Vagina (tissue), 2 donors: ENCODE measurements at regions not wholly inside any gene's neighbourhood (a gene's known extent, or its start where the extent isn't known, plus 50 kb on each side); places are given as distances from the start of the nearest gene placed in this dataset.
"Not testable (repeated sequence)": the region's sequence is repeated elsewhere in the genome, so short reads cannot be mapped to it uniquely, and the experiment has no call there.

Experiments
- DNase-seq, 2 donors: peaks; one replicate each; pipeline ENCODE4 v3.0.0-alpha.2; 2017; ENCODE audit errors: extremely low spot score in 2 of 2
- H3K27ac ChIP-seq: fragments of 200-600 bp; sonication (generic); one replicate; pipeline ENCODE4 v1.5.1; 2019
- H3K27me3 ChIP-seq: fragments of 200-600 bp; sonication (generic); one replicate; pipeline ENCODE4 v1.5.1; 2019
- H3K36me3 ChIP-seq, 2 donors: fragments of 200-600 bp; sonication (generic); one replicate each; pipeline ENCODE4 v1.5.1; 2017 to 2019
- H3K4me1 ChIP-seq: fragments of 200-600 bp; sonication (generic); one replicate; pipeline ENCODE4 v1.5.1; 2019
- H3K4me3 ChIP-seq, 2 donors: fragments of 200-600 bp; sonication (generic); 1 replicate in 1 of 2; 2 replicates in 1 of 2; pipeline ENCODE4 v1.5.1; 2016 to 2019
- H3K9me3 ChIP-seq: fragments of 200-600 bp; sonication (generic); one replicate; pipeline ENCODE4 v1.5.1; 2019
- CTCF ChIP-seq, 3 experiments: fragments of 450-650 bp in 2 of 3; fragments of 200-600 bp in 1 of 3; sonication (generic) in 1 of 3; IDR thresholded peaks; one replicate each; pipeline ENCODE4 v1.5.1; 2017 to 2019; ENCODE audit warnings: antibody characterized with exemption in 3 of 3, mild to moderate bottlenecking in 2 of 3, moderate library complexity in 2 of 3
- POLR2A ChIP-seq, 2 donors: fragments of 450-650 bp; IDR thresholded peaks; one replicate each; pipeline ENCODE4 v1.6.1; 2017; ENCODE audit warnings: antibody characterized with exemption in 2 of 2, mild to moderate bottlenecking in 2 of 2, moderate library complexity in 2 of 2
- POLR2AphosphoS5 ChIP-seq, 2 donors: sonication (generic); formaldehyde crosslinking; IDR thresholded peaks; one replicate each; pipeline ENCODE4 v1.9.0; 2017; ENCODE audit warnings: antibody characterized with exemption in 2 of 2, mild to moderate bottlenecking in 2 of 2, low read depth in 1 of 2; ENCODE audit not compliant: insufficient read depth in 1 of 2
- intact Hi-C: fragments of 100-400 bp; cut with DNase I; formaldehyde crosslinking; loops from one replicate; pipeline ENCODE4 v1.15.1; 2023

- no peaks in the 10 kb centered on the region for H3K27me3 ChIP-seq
- H3K27ac ChIP-seq = no peak overlapping the region
- H3K4me3 ChIP-seq = no peak overlapping the region
- DNase-seq = no peak
- no peaks in the 10 kb centered on the region for H3K4me1 ChIP-seq
- no peak for TF ChIP-seq CTCF (IDR thresholded peaks at IDR 0.05)
- TF ChIP-seq POLR2A (IDR thresholded peaks at IDR 0.05) = no peak
- TF ChIP-seq POLR2AphosphoS5 (IDR thresholded peaks at IDR 0.05; ENCODE audit: insufficient read depth in 1 of 2, low read depth in 1 of 2) = no peak
- H3K9me3 ChIP-seq = no peaks in the 10 kb centered on the region
- intact Hi-C loops = loop anchor here (1.0 kb wide), 1 partner anchor 67 kb away; no protein-coding TSS in a partner anchor
- no peaks in the 10 kb centered on the region for H3K36me3 ChIP-seq
Observed at GRCh38 chr7:81869670-81870069, 99.8 kb upstream of the HGF start.

- no peaks in the 10 kb centered on the region for H3K4me1 ChIP-seq
- no peaks in the 10 kb centered on the region for H3K9me3 ChIP-seq
- no peak for DNase-seq
- H3K27ac ChIP-seq = no peak overlapping the region
- intact Hi-C loops = no loop called here
- no peaks in the 10 kb centered on the region for H3K27me3 ChIP-seq
- no peaks in the 10 kb centered on the region for H3K36me3 ChIP-seq
- no peak for TF ChIP-seq CTCF (IDR thresholded peaks at IDR 0.05)
- no peak for TF ChIP-seq POLR2AphosphoS5 (IDR thresholded peaks at IDR 0.05; ENCODE audit: insufficient read depth in 1 of 2, low read depth in 1 of 2)
- TF ChIP-seq POLR2A (IDR thresholded peaks at IDR 0.05) = no peak
- H3K4me3 ChIP-seq = no peak overlapping the region
Observed at GRCh38 chr7:81865754-81866153, 95.9 kb upstream of the HGF start.

GRCh38 chr7:81859433-81859832, 89.6 kb upstream of the HGF start:
- no peak for TF ChIP-seq POLR2AphosphoS5 (IDR thresholded peaks at IDR 0.05; ENCODE audit: insufficient read depth in 1 of 2, low read depth in 1 of 2)
- no peak for TF ChIP-seq POLR2A (IDR thresholded peaks at IDR 0.05)
- TF ChIP-seq CTCF (IDR thresholded peaks at IDR 0.05) = no peak
- no peaks in the 10 kb centered on the region for H3K36me3 ChIP-seq
- no peaks in the 10 kb centered on the region for H3K9me3 ChIP-seq
- no peak for DNase-seq
- no peak overlapping the region for H3K4me3 ChIP-seq
- no peaks in the 10 kb centered on the region for H3K4me1 ChIP-seq
- no peaks in the 10 kb centered on the region for H3K27me3 ChIP-seq
- no peak overlapping the region for H3K27ac ChIP-seq
- intact Hi-C loops = no loop called here

GRCh38 chr7:81858820-81859219, 89.0 kb upstream of the HGF start:
- not testable (repeated sequence) for H3K36me3 ChIP-seq

DNA sequence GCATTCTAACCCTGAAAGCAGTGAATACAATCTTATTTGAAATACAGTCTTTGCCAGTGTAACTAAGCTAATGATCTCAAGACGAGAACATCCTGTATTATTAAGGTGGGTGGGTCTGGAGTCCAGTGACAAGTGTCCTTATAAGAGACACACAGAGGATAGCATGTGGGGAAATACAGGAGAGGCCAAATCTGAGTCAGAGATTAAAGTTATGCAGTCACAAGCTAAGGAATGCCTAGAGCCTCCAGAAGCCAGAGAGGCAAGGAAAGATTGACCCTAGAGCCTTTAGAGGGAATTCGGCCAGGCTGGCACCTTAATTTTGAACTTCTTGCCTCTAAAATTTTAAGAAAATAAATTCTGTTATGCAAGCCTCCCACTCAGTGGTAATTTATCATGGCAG, 87.5 kb upstream of the HGF start:
- Histone ChIP-seq H3K4me1 (no peaks in the 10 kb centered on the region), H3K27ac (no peak overlapping the region), H3K27me3 (no peaks in the 10 kb centered on the region), H3K36me3 (no peaks in the 10 kb centered on the region), H3K9me3 (no peaks in the 10 kb centered on the region), H3K4me3 (no peak overlapping the region)
- intact Hi-C loops = no loop called here
- TF ChIP-seq POLR2A (IDR thresholded peaks at IDR 0.05) = no peak
- TF ChIP-seq CTCF (IDR thresholded peaks at IDR 0.05) = no peak
- TF ChIP-seq POLR2AphosphoS5 (IDR thresholded peaks at IDR 0.05; ENCODE audit: insufficient read depth in 1 of 2, low read depth in 1 of 2) = no peak
- no peak for DNase-seq

More at GRCh38 chr7:81858820-81859219, 89.0 kb upstream of the HGF start:
- H3K9me3 ChIP-seq, H3K4me1 ChIP-seq, H3K4me3 ChIP-seq, DNase-seq, H3K27ac ChIP-seq, H3K27me3 ChIP-seq, intact Hi-C loops: not testable (repeated sequence)

DNA sequence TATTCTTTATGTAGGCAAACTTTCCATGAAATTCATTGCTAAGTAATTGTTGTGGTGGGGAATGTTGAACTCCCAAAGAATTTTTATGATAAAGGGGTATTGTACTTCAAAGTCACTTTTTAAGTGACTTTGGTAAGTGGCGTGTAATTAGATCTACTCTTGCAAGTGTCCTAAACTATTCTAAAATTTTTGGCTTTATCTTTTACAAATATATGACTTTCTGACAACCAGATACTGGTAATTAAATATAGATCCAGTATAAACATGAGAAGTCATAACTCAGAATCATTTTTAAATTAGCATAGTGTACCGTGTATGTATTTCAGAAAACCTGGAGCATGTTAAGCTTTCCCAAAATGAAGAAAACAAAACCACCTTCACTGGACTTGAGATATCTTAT, 84.7 kb upstream of the HGF start:
- H3K4me3 ChIP-seq = no peak overlapping the region
- intact Hi-C loops = no loop called here

More for the DNA sequence above, 84.7 kb upstream of the HGF start:
- H3K27ac ChIP-seq = no peak overlapping the region
- no peaks in the 10 kb centered on the region for H3K27me3 ChIP-seq
- no peaks in the 10 kb centered on the region for H3K36me3 ChIP-seq
- TF ChIP-seq CTCF (IDR thresholded peaks at IDR 0.05) = no peak
- TF ChIP-seq POLR2A (IDR thresholded peaks at IDR 0.05) = no peak
- TF ChIP-seq POLR2AphosphoS5 (IDR thresholded peaks at IDR 0.05; ENCODE audit: insufficient read depth in 1 of 2, low read depth in 1 of 2) = no peak
- DNase-seq = no peak
- no peaks in the 10 kb centered on the region for H3K9me3 ChIP-seq
- H3K4me1 ChIP-seq = no peaks in the 10 kb centered on the region
